HG03108 (cell line): ENCODE measurements at regions not wholly inside any gene's neighbourhood (a gene's known extent, or its start where the extent isn't known, plus 50 kb on each side); places are given as distances from the start of the nearest gene placed in this dataset.

Experiments
- ATAC-seq: cut with Tn5 transposase; IDR thresholded peaks from one replicate; pipeline ENCODE4 v1.9.1; 2021; ENCODE audit warnings: moderate library complexity; ENCODE audit not compliant: unreplicated experiment

GRCh38 chr4:20629186-20630106, 70.8 kb upstream of the PACRGL start:
- no peak for ATAC-seq

- no peak for ATAC-seq
Measured at GRCh38 chr4:20638825-20639224, 61.4 kb upstream of the PACRGL start.

- no peak for ATAC-seq
Measured at GRCh38 chr4:20639346-20639745, 60.9 kb upstream of the PACRGL start.

- ATAC-seq = no peak
Measured at GRCh38 chr4:20640989-20641388, 59.3 kb upstream of the PACRGL start.

- no peak for ATAC-seq
Measured at GRCh38 chr4:20641976-20642375, 58.3 kb upstream of the PACRGL start.

- no peak for ATAC-seq
Measured at GRCh38 chr4:20643631-20644030, 56.6 kb upstream of the PACRGL start.

GRCh38 chr4:20645236-20645635, 55.0 kb upstream of the PACRGL start:
- ATAC-seq = no peak

- no peak for ATAC-seq
Measured at GRCh38 chr4:20646287-20646686, 54.0 kb upstream of the PACRGL start.
